K562 (cell line): ENCODE measurements at regions not wholly inside any gene's neighbourhood (a gene's known extent, or its start where the extent isn't known, plus 50 kb on each side); places are given as distances from the start of the nearest gene placed in this dataset.
"Not testable (repeated sequence)": the region's sequence is repeated elsewhere in the genome, so short reads cannot be mapped to it uniquely, and the experiment has no call there.

Experiments used
- ATAC-seq: fragments of 200-7000 bp; cut with Tn5 transposase; 3 replicates; pipeline ENCODE4 v1.9.1; 2020; ENCODE audit warnings: moderate library complexity
- BruUV-seq: library from RNA; stranded (reverse); fragments of 400-500 nt; replicated peaks from 2 replicates; lab custom pipeline; 2021; lab: Mats Ljungman, UMichigan
- CTCF ChIA-PET: fragments of 300-600 bp; formaldehyde crosslinking; extraction: SDS; loops from one replicate; lab custom pipeline; 2021; ENCODE audit warnings: low intra/inter-chr PET ratio; lab: Yijun Ruan, JAX
- POLR2A ChIA-PET: fragments of 300-600, 350-650 bp; sonication (Branson Sonifier 250); formaldehyde crosslinking; extraction: SDS; loops from one replicate; lab custom pipeline; 2021; ENCODE audit warnings: antibody characterized with exemption, inconsistent platforms; lab: Yijun Ruan, JAX
- DNase-seq, 4 experiments: peaks; one replicate each; pipeline versions ENCODE4 v3.0.0 to v3.0.0-alpha.2; 2011 to 2018; ENCODE audit warnings: low spot score in 3 of 4, mixed read lengths in 3 of 4; ENCODE audit errors: extremely low read depth in 1 of 4
- FAIRE-seq: peaks from 2 replicates; lab custom pipeline; 2011; peaks lifted over from hg19 to GRCh38; lab: Jason Lieb, UNC
- H2AFZ ChIP-seq: 2 replicates; pipeline ENCODE4 v1.6.0; 2011; ENCODE audit warnings: low read depth, low read length, control low read depth, inconsistent platforms
- H3K27ac ChIP-seq: fragments of 200-600 bp; 3 replicates; pipeline ENCODE4 v1.8.0; 2011; ENCODE audit warnings: low read depth, mild to moderate bottlenecking, control low read depth, inconsistent platforms, low read length, moderate library complexity, mixed read lengths; ENCODE audit errors: extremely low read depth
- H3K27me3 ChIP-seq, 2 experiments: fragments of 300-600 bp in 1 of 2; 2 replicates in 1 of 2; 3 replicates in 1 of 2; pipeline versions ENCODE4 v1.6.0 to v1.8.0; 2011; ENCODE audit warnings: inconsistent platforms in 2 of 2, low read length in 2 of 2, mild to moderate bottlenecking in 1 of 2, mixed read lengths in 1 of 2, moderate library complexity in 1 of 2; ENCODE audit not compliant: control insufficient read depth in 2 of 2, insufficient read depth in 2 of 2
- H3K36me3 ChIP-seq: fragments of 300-600 bp; 3 replicates; pipeline ENCODE4 v1.8.0; 2011; ENCODE audit warnings: mild to moderate bottlenecking, low read length, inconsistent platforms; ENCODE audit not compliant: control insufficient read depth, insufficient read depth
- H3K4me1 ChIP-seq, 2 experiments: fragments of 200-600 bp in 1 of 2; replicated peaks in 1 of 2; 2 replicates in 1 of 2; 3 replicates in 1 of 2; pipeline versions ENCODE4 v1.5.1 to v1.8.0; 2011; ENCODE audit warnings: inconsistent platforms in 2 of 2, low read length in 2 of 2, mild to moderate bottlenecking in 1 of 2, mixed read lengths in 1 of 2, moderate library complexity in 1 of 2; ENCODE audit not compliant: control insufficient read depth in 2 of 2, insufficient read depth in 2 of 2
- H3K4me2 ChIP-seq: 2 replicates; pipeline ENCODE4 v1.6.1; 2011; ENCODE audit warnings: low read length, control low read depth, inconsistent platforms, mixed read lengths; ENCODE audit not compliant: insufficient read depth
- H3K4me3 ChIP-seq: fragments of 200-600 bp; sonication (generic), shearing (Covaris generic); 2 replicates; pipeline ENCODE4 v1.5.1; 2016; ENCODE audit warnings: control low read depth, inconsistent platforms
- H3K79me2 ChIP-seq: fragments of 200-600 bp; 3 replicates; pipeline ENCODE4 v1.8.0; 2011; ENCODE audit warnings: low read length, inconsistent platforms; ENCODE audit not compliant: control insufficient read depth, insufficient read depth
- H3K9ac ChIP-seq, 2 experiments: 2 replicates each; pipeline versions ENCODE4 v1.6.0 to v1.6.1; 2011; ENCODE audit warnings: low read depth in 2 of 2, low read length in 2 of 2, control low read depth in 1 of 2, inconsistent platforms in 1 of 2, mild to moderate bottlenecking in 1 of 2, mixed read lengths in 1 of 2; ENCODE audit not compliant: insufficient read depth in 1 of 2
- H3K9me1 ChIP-seq: one replicate; pipeline ENCODE4 v1.6.0; 2011; ENCODE audit warnings: inconsistent platforms, mild to moderate bottlenecking, low read length, moderate library complexity; ENCODE audit not compliant: control insufficient read depth, insufficient read depth
- H3K9me3 ChIP-seq: replicated peaks from 2 replicates; pipeline ENCODE4 v1.5.1; 2011; ENCODE audit warnings: low read depth, low read length, inconsistent platforms; ENCODE audit not compliant: control insufficient read depth, insufficient read depth
- H4K20me1 ChIP-seq: replicated peaks from 2 replicates; pipeline ENCODE4 v1.6.1; 2011; ENCODE audit warnings: low read length, inconsistent platforms, mixed read lengths; ENCODE audit not compliant: control insufficient read depth, insufficient read depth
- EGR1 ChIP-seq: fragments of 450-650 bp; conservative IDR thresholded peaks from 2 replicates; pipeline ENCODE4 v1.6.1; 2017; ENCODE audit warnings: mild to moderate bottlenecking
- GTF2B ChIP-seq: IDR thresholded peaks from 2 replicates; pipeline ENCODE4 v1.6.1; 2011; ENCODE audit not compliant: insufficient read length; ENCODE audit errors: extremely low read depth
- WGBS: fragments of 100-300 bp; shearing (Covaris generic); methylation state at CpG from one replicate; pipeline ENCODE4 v1.1.6; 2016; ENCODE audit warnings: low coverage, mixed read lengths; ENCODE audit not compliant: insufficient coverage; ENCODE audit errors: missing lambda C conversion rate; 5-methylcytosine and 5-hydroxymethylcytosine counted together
- in situ Hi-C: fragments of 300-500 bp; cut with MboI; formaldehyde crosslinking; loops from 4 replicates; pipeline ENCODE4 v1.15.0; 2018; ENCODE audit warnings: inconsistent platforms, mixed read lengths
- intact Hi-C: fragments of 100-400 bp; cut with micrococcal nuclease; formaldehyde crosslinking; loops from 2 replicates; pipeline ENCODE4 v1.14.2; 2022

GRCh38 chr20:29472606-29473005 is 1784.9 kb upstream of the DEFB115 start (continued):
- TF ChIP-seq GTF2B: no peak

GRCh38 chr20:29492840-29493239 is 1764.6 kb upstream of the DEFB115 start:
- H3K79me2 ChIP-seq, in situ Hi-C loops, H3K36me3 ChIP-seq, ATAC-seq, H4K20me1 ChIP-seq, POLR2A ChIA-PET, H3K4me3 ChIP-seq, H3K9me3 ChIP-seq, H3K27ac ChIP-seq, H3K4me2 ChIP-seq, H3K9ac ChIP-seq, BruUV-seq, H2AFZ ChIP-seq, DNase-seq, H3K27me3 ChIP-seq, FAIRE-seq, H3K4me1 ChIP-seq, H3K9me1 ChIP-seq, intact Hi-C loops, CTCF ChIA-PET: not testable (repeated sequence)
- WGBS: 56% methylated on average over 3 of the region's 4 CpGs

GRCh38 chr20:29496767-29497166 is 1760.7 kb upstream of the DEFB115 start:
- ATAC-seq (peak; percentile 66), DNase-seq (peak in 1 of 4 experiments; percentile 29)
- in situ Hi-C loops: loop anchor here (5.0 kb wide), 1 partner anchor 419 kb away; no protein-coding TSS in a partner anchor
- H4K20me1 ChIP-seq, H3K36me3 ChIP-seq, BruUV-seq, intact Hi-C loops, H3K79me2 ChIP-seq, FAIRE-seq, H3K27me3 ChIP-seq, H3K9me1 ChIP-seq, CTCF ChIA-PET, H3K9me3 ChIP-seq, H3K4me1 ChIP-seq: not testable (repeated sequence)
- H3K4me2 ChIP-seq: peak overlapping the region; percentile 65
- POLR2A ChIA-PET: interaction anchor here (0.6 to 0.7 kb wide), 2 partner anchors 53 to 895 kb away, joined by 3 to 4 read pairs; no protein-coding TSS in a partner anchor
- TF ChIP-seq EGR1: peak; percentile 41; the same call in 1 of the 2 replicates
- H2AFZ ChIP-seq: peak overlapping the region; percentile 87
- peak overlapping the region; percentile 62 to 89 for H3K9ac ChIP-seq
- peak overlapping the region; percentile 68; the same call in 2 of the 3 replicates for H3K27ac ChIP-seq
- 0% methylated on average over 16 of the region's 27 CpGs for whole genome bisulfite sequencing
- H3K4me3 ChIP-seq: peak overlapping the region; percentile 44
